NCI-H510A (cell line): ENCODE measurements at regions not wholly inside any gene's neighbourhood (a gene's known extent, or its start where the extent isn't known, plus 50 kb on each side); places are given as distances from the start of the nearest gene placed in this dataset.

Experiments used
- DNase-seq: peaks from one replicate; lab custom pipeline; 2025; lab: John Stamatoyannopoulos, UW

- no peak for DNase-seq
Measured at GRCh38 chr2:23241611-23242245, 143.3 kb upstream of the KLHL29 start.

DNA sequence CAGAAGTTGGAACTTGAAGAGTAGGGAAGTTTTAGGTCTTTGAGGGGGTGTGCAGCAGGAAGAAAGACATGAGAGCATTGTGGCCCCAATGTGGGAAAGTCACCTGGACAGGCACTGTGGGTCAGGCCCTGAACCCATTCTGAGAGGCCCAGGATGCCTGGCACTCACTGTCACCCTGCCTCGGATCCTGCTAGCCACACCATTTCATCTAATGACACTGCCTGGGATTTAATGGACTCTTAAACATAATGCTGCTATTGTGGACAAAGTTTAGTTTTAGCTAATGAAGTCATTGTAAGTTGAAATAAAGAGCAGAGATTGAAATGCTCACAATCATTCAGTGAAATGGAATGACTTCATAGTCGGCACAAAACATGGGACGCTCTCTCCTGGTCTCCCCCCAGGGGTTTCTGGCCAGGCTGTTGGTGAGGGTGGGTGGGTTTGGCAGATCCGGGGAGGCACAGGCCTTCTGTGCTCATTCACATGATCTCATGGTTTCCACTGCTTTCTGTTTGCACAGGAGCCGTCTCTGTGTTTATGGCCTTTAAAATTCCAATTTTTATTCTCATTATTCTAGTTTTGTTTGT lies 141.8 kb upstream of the KLHL29 start:
- DNase-seq: no peak

GRCh38 chr2:23244617-23245016 lies 140.4 kb upstream of the KLHL29 start:
- no peak for DNase-seq

- DNase-seq: no peak
Measured at GRCh38 chr2:23246992-23247683, 137.8 kb upstream of the KLHL29 start.

- no peak for DNase-seq
Measured at GRCh38 chr2:23248667-23249066, 136.3 kb upstream of the KLHL29 start.

DNA sequence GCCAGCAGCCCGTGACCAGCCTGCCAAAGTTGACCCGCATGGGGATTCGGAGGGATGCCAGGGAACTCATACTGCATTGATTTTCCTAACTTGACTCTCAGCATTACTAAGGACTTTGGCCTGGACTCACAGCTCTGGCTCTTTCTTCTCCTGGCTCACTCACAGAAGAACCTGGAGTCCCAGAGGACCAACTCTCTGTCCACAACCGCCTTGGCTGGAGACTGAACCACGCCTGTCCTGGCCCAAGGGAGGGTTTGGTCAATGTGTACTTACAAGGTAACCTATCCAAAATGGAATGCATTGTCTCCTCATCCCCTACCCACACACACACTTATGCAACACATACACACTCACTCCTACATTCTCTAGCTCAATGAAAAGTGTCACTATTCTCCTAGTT lies 135.6 kb upstream of the KLHL29 start:
- no peak for DNase-seq

- no peak for DNase-seq
Measured at GRCh38 chr2:23250371-23250770, 134.6 kb upstream of the KLHL29 start.

GRCh38 chr2:23256643-23257042 lies 128.3 kb upstream of the KLHL29 start:
- DNase-seq: no peak

DNA sequence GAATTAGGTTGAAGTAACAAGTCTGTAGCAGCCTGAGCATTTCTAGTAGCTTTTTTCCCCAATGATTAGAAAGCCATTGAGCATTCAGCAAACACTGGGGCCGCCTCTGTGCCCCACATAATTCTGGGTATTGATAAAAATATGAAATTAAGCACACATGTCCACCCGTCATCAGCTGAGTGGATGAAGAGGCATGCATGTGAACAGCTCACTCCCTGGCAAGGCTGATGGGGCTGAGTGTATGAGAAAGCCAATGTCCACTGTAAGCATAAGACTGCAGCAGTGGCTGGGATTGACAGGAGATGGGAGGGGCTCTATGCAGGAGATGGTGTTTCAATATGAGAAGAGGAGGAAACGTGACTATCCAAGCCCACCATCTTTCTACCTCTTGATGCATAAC lies 124.4 kb upstream of the KLHL29 start:
- no peak for DNase-seq

- DNase-seq: no peak
Measured at GRCh38 chr2:23268467-23269263, 116.3 kb upstream of the KLHL29 start.

DNA sequence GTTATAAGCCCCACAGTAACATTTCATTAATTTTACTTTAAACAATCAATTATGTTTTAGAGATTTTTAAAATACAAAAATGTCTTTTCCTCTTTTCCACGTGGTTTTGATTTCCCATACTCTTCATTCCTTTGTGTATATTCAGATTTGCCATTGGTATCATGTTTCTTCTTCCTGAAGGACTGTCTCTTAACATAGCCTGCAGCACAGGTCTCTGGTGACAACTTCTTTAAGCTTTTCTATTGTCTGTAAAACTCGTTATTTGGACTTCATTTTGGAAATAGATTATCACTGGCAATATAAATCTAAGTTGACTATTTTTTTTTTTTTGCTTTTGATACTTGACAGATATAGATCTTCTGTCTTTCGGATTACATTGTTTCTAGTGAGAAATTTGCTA lies 115.2 kb upstream of the KLHL29 start:
- no peak for DNase-seq

DNA sequence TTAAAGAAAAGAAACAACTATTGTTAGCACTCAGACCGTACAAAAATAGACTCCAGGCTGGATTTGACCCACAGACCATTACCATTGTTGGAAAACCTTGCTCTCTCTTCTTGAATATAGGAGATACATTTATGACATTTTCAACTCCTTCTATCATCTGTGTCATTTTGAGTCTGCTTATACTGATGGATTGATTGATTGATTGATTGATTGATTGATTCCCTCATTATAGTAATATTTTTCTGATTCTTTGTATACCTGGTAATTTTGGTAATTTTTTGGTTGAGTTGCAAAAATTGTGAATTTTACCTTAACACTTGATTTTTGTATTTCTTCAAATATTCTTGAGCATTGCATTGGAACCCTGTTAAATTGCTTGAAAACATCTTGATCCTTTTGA lies 114.2 kb upstream of the KLHL29 start:
- DNase-seq: no peak

GRCh38 chr2:23271230-23271629 lies 113.7 kb upstream of the KLHL29 start:
- no peak for DNase-seq

- DNase-seq: no peak
Measured at GRCh38 chr2:23273786-23274185, 111.2 kb upstream of the KLHL29 start.

DNA sequence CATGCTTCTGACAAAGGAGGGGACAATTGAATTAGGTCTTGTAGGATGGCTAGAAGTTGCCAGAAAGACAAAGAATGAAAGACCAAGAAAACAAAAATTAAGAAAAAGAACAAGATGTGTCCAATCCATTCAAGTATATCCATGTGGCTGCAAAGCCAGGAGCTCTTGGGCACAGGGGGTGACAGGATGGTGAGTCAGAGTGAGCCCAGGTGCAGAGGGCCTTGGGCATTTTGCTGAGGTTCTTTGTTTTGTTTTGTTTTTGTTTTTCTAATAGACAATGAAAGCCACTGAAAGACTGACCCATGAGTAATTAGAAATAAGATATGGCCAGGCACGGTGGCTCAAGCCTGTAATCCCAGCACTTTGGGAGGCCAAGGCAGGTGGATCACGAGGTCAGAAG lies 104.6 kb upstream of the KLHL29 start:
- DNase-seq: no peak

- no peak for DNase-seq
Measured at GRCh38 chr2:23283653-23284052, 101.3 kb upstream of the KLHL29 start.

DNA sequence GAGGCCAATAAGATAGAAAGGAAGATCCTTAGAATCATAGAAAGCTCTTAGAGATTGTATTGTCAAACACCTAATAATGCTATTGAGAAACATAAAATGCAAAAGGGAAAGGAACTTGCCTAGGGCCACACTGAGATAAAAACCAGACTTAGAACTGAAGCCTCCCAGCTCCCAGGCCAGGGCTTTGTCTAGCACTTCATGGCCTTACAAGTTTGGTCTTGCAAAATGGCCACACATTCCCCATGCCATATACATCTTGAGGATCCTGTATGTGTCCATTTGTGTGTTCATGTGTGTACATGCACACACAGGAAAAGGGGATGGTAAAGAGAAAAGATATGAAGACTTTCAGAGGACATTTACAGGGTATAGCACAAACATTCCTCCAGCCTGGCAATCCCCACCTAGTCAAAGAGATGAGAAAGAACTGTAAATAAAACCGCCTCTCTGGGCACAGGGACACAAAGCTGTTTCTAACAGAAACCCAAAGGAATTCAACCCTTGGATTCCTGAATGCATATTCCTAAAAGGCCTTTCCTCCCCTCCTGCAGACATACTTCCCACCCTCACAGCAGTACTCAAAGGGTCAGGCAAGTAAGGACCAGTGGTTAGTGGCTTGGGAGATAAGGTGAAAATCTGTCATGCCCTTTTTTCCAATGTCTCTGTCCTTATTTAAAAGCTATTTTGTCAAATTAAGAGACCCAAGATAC lies 99.7 kb upstream of the KLHL29 start:
- DNase-seq: no peak

- DNase-seq: no peak
Measured at GRCh38 chr2:23286031-23286757, 98.8 kb upstream of the KLHL29 start.

GRCh38 chr2:23286758-23287704 lies 97.9 kb upstream of the KLHL29 start:
- DNase-seq: no peak

DNA sequence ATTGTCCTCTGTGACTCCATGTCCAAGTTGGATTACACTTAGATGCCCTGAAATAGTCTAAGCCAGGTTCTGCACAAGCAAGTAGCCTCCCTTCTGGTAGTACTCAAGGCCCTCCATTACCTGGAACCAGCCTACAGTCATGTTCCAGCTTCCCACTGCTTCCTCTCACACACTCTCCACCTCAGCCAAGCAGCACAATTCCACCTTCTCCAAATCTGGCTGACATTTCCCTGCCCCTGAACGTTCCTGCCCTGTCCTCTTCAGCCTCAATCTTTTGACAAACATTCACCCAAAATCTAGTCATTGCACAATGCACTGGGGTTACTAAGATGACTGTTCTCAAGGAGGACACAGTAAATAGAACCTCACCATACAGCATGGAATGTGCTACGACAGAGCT lies 95.3 kb upstream of the KLHL29 start:
- no peak for DNase-seq
